ENCODE measurements at regions not wholly inside any gene's neighbourhood (a gene's known extent, or its start where the extent isn't known, plus 50 kb on each side); places are given as distances from the start of the nearest gene placed in this dataset.

GRCh38 chr10:62626079-62626478 is 178.4 kb upstream of the ADO start:
- H3K4me3 Mint-ChIP-seq, result no peak overlapping the region

GRCh38 chr10:62626817-62627216 is 177.7 kb upstream of the ADO start:
- H3K4me1 Mint-ChIP-seq, result no peaks in the 10 kb centered on the region
- peaks cover 6% of the 10 kb centered on the region for H3K27me3 Mint-ChIP-seq (ENCODE audit: low read depth)
- no peak for DNase-seq (ENCODE audit: low spot score in 2 of 2, unreplicated experiment in 2 of 2)
- H3K9me3 Mint-ChIP-seq, result no peaks in the 10 kb centered on the region
- no peak for TF ChIP-seq CTCF (IDR thresholded peaks at IDR 0.05; ENCODE audit: unreplicated experiment)
- no peak overlapping the region for H3K27ac Mint-ChIP-seq
- no peak overlapping the region for H3K4me3 Mint-ChIP-seq
- H3K36me3 Mint-ChIP-seq, result no peaks in the 10 kb centered on the region

More at GRCh38 chr10:62626079-62626478, 178.4 kb upstream of the ADO start:
- Mint-ChIP-seq H3K27ac (no peak overlapping the region), H3K36me3 (no peaks in the 10 kb centered on the region), H3K4me1 (no peaks in the 10 kb centered on the region), H3K27me3 (ENCODE audit: low read depth) (peaks cover 6% of the 10 kb centered on the region), H3K9me3 (no peaks in the 10 kb centered on the region)
- TF ChIP-seq CTCF (IDR thresholded peaks at IDR 0.05; ENCODE audit: unreplicated experiment), result no peak
- DNase-seq (ENCODE audit: low spot score in 2 of 2, unreplicated experiment in 2 of 2), result no peak

- Mint-ChIP-seq H3K4me1 (no peaks in the 10 kb centered on the region), H3K4me3 (no peak overlapping the region), H3K27ac (no peak overlapping the region), H3K36me3 (no peaks in the 10 kb centered on the region), H3K9me3 (no peaks in the 10 kb centered on the region), H3K27me3 (ENCODE audit: low read depth) (peaks cover 4% of the 10 kb centered on the region)
- DNase-seq (ENCODE audit: low spot score in 2 of 2, unreplicated experiment in 2 of 2), result no peak
- no peak for TF ChIP-seq CTCF (IDR thresholded peaks at IDR 0.05; ENCODE audit: unreplicated experiment)
These were observed 176.5 kb upstream of the ADO start for GRCh38 chr10:62627983-62628382.

DNA sequence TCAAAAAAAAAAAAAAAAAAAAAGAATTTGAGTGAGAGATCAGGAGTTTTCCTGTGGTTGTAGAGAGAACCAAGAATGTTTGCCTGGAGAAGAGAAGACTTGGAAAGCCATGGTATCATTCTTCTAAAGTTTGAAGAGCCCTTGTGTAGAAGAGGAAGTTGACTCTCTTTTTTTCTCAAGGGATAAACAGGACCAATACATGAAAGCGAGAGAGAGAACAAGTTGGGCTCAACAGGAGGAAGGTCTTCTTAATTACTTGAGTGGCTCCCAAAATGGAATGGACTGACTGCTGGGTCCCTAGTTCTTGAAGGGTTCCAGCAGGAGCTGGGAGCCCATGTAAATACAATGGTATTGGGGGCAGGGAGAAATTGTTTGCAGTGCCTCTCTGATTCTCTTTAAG is 173.3 kb upstream of the ADO start:
- Mint-ChIP-seq H3K27ac (no peak overlapping the region), H3K4me3 (no peak overlapping the region), H3K27me3 (ENCODE audit: low read depth) (peaks cover 8% of the 10 kb centered on the region), H3K36me3 (no peaks in the 10 kb centered on the region), H3K4me1 (no peaks in the 10 kb centered on the region), H3K9me3 (no peaks in the 10 kb centered on the region)
- TF ChIP-seq CTCF (IDR thresholded peaks at IDR 0.05; ENCODE audit: unreplicated experiment), result no peak
- DNase-seq (ENCODE audit: low spot score in 2 of 2, unreplicated experiment in 2 of 2), result no peak

DNA sequence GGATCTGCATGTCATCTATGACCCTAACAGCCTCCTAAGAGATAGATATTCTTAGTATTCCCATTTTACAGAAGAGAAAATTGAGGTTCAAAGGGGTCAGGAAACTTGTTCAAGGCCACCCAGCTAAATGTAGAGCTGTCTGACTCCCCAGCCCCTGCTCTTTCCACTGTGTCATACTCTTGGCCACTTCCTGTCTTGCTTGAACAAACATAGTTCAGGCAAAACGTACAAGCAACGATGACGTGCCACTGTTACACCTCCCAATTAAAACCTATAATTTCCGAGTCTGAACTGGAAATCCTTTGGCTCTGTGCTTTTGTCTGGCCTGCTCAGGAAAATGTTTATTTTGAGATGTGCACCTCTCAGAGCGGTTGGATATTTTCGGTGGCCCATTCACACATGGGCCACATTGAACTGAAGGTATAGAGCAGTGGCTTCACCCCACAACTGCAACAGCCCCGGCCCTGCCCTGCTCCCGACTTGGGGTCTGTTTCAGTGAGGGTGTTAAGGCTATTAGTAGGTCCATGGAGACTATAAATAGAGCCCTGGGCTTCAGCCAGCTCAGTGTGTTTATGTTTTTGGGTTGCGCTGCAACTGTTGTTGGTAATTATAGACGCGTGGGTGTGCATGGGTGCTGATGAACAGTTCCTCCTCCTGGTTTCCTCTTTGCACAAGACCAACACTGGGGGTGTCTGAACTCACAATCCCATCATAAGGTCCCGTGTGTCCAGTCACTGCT is 172.3 kb upstream of the ADO start:
- no peaks in the 10 kb centered on the region for H3K36me3 Mint-ChIP-seq
- no peaks in the 10 kb centered on the region for H3K9me3 Mint-ChIP-seq
- TF ChIP-seq CTCF (IDR thresholded peaks at IDR 0.05; ENCODE audit: unreplicated experiment), result no peak
- H3K27me3 Mint-ChIP-seq (ENCODE audit: low read depth), result peaks cover 8% of the 10 kb centered on the region
- no peak overlapping the region for H3K27ac Mint-ChIP-seq
- no peaks in the 10 kb centered on the region for H3K4me1 Mint-ChIP-seq
- no peak overlapping the region for H3K4me3 Mint-ChIP-seq
- no peak for DNase-seq (ENCODE audit: low spot score in 2 of 2, unreplicated experiment in 2 of 2)

Measured in mesothelial cell of epicardium (in vitro differentiated cells).